G401.6 (cell line): ENCODE measurements at regions not wholly inside any gene's neighbourhood (a gene's known extent, or its start where the extent isn't known, plus 50 kb on each side); places are given as distances from the start of the nearest gene placed in this dataset.
A peak's percentile ranks its signal among the peaks of the same experiment; 100 is the strongest.

Source experiments
- FAIRE-seq: peaks from 2 replicates; lab custom pipeline; 2012; peaks lifted over from hg19 to GRCh38; lab: Jason Lieb, UNC

GRCh38 chr16:85293904-85294642 is 181.8 kb upstream of the CIBAR2 start:
- no peak for FAIRE-seq

- no peak for FAIRE-seq
Measured at GRCh38 chr16:85294810-85295508, 182.7 kb upstream of the CIBAR2 start.

- no peak for FAIRE-seq
Measured at GRCh38 chr16:85296859-85297660, 184.8 kb upstream of the CIBAR2 start.

GRCh38 chr16:85297881-85298280 is 185.6 kb upstream of the CIBAR2 start:
- no peak for FAIRE-seq

GRCh38 chr16:85300406-85300968 is 188.2 kb upstream of the CIBAR2 start:
- no peak for FAIRE-seq

GRCh38 chr16:85301231-85301630 is 189.0 kb upstream of the CIBAR2 start:
- FAIRE-seq = no peak

GRCh38 chr16:85302018-85302847 is 190.0 kb upstream of the CIBAR2 start:
- no peak for FAIRE-seq

GRCh38 chr16:85302848-85303353 is 190.6 kb upstream of the CIBAR2 start:
- no peak for FAIRE-seq

- no peak for FAIRE-seq
Measured at GRCh38 chr16:85303354-85303883, 191.1 kb upstream of the CIBAR2 start.

GRCh38 chr16:85304337-85304736 is 192.1 kb upstream of the CIBAR2 start:
- no peak for FAIRE-seq

- FAIRE-seq = peak; percentile 40
Measured at GRCh38 chr16:85306071-85306792, 194.0 kb upstream of the CIBAR2 start.

- no peak for FAIRE-seq
Measured at GRCh38 chr16:85306793-85307551, 194.7 kb upstream of the CIBAR2 start.

- no peak for FAIRE-seq
Measured at GRCh38 chr16:85307552-85308364, 195.5 kb upstream of the CIBAR2 start.

- FAIRE-seq = no peak
Measured at GRCh38 chr16:85308611-85309540, 196.6 kb upstream of the CIBAR2 start.

GRCh38 chr16:85309656-85310587 is 197.7 kb upstream of the CIBAR2 start:
- FAIRE-seq = no peak

GRCh38 chr16:85310868-85311585 is 198.8 kb upstream of the CIBAR2 start:
- FAIRE-seq = no peak
